Left ventricle myocardium inferior (tissue), 1 donor: ENCODE measurements at regions not wholly inside any gene's neighbourhood (a gene's known extent, or its start where the extent isn't known, plus 50 kb on each side); places are given as distances from the start of the nearest gene placed in this dataset.
"Not testable (repeated sequence)": the region's sequence is repeated elsewhere in the genome, so short reads cannot be mapped to it uniquely, and the experiment has no call there.

Experiments
- DNase-seq: peaks from one replicate; pipeline ENCODE4 v3.0.0-alpha.2; 2020
- H3K27ac ChIP-seq: fragments of 200-600 bp; replicated peaks from 2 replicates; pipeline ENCODE4 v1.8.0; 2021
- H3K27me3 ChIP-seq: fragments of 200-600 bp; 2 replicates; pipeline ENCODE4 v1.8.0; 2021; ENCODE audit warnings: low read depth
- H3K36me3 ChIP-seq: fragments of 200-600 bp; 2 replicates; pipeline ENCODE4 v1.8.0; 2021
- H3K4me1 ChIP-seq: fragments of 200-600 bp; 2 replicates; pipeline ENCODE4 v1.8.0; 2021
- H3K4me3 ChIP-seq: fragments of 200-600 bp; 2 replicates; pipeline ENCODE4 v1.8.0; 2021; ENCODE audit warnings: mild to moderate bottlenecking, moderate library complexity
- H3K9me3 ChIP-seq: fragments of 200-600 bp; replicated peaks from 2 replicates; pipeline ENCODE4 v1.8.0; 2021
- intact Hi-C: fragments of 100-400 bp; cut with micrococcal nuclease; formaldehyde crosslinking; loops from one replicate; pipeline ENCODE4 v1.11.0; 2022
- TF ChIP-seq, protein P1 (sequence below): fragments of 200-600 bp; IDR thresholded peaks from 2 replicates; pipeline ENCODE4 v1.8.0; 2021; ENCODE audit warnings: antibody characterized with exemption, mild to moderate bottlenecking, borderline replicate concordance
- donor health status: DM: no; HTN: yes; CAD: no; lungs with severe emphysema.

DNA sequence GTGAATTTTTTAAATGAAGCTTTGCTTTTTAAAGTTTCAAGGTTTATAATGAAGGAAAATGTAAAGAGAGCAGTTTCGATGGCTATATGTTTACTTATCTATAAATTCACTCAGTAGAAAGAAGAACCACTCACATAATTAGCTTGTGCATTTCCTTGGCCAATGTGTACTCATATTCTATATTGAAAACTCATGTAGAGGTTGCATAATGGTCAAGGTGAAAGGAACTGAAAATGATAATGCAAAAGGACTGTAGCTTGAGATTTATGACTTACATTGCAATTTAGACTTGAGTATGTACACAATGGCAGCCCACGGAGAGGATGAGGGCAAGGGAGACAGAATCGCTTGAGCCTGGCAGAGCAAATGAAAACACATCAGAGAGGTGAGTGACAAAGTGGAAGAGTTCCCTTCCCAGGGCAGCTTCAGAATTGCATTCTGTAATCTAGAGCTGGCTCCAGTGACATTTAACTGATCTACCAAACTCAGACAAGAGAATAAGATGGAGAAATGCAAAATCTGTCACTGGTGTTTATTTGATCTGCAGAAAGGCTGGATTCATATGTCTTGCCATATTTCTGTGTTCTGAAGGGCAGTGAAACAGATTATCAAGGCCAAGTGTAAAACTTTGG is 191.8 kb downstream of the TMEM200A start:
- Histone ChIP-seq H3K4me3 (no peak overlapping the region), H3K4me1 (no peaks in the 10 kb centered on the region), H3K9me3 (no peaks in the 10 kb centered on the region), H3K27ac (no peak overlapping the region), H3K27me3 (peaks cover 3% of the 10 kb centered on the region), H3K36me3 (no peaks in the 10 kb centered on the region)
- DNase-seq: no peak
- intact Hi-C loops: no loop called here
- TF ChIP-seq, protein P1, sequence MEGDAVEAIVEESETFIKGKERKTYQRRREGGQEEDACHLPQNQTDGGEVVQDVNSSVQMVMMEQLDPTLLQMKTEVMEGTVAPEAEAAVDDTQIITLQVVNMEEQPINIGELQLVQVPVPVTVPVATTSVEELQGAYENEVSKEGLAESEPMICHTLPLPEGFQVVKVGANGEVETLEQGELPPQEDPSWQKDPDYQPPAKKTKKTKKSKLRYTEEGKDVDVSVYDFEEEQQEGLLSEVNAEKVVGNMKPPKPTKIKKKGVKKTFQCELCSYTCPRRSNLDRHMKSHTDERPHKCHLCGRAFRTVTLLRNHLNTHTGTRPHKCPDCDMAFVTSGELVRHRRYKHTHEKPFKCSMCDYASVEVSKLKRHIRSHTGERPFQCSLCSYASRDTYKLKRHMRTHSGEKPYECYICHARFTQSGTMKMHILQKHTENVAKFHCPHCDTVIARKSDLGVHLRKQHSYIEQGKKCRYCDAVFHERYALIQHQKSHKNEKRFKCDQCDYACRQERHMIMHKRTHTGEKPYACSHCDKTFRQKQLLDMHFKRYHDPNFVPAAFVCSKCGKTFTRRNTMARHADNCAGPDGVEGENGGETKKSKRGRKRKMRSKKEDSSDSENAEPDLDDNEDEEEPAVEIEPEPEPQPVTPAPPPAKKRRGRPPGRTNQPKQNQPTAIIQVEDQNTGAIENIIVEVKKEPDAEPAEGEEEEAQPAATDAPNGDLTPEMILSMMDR: no peak

DNA sequence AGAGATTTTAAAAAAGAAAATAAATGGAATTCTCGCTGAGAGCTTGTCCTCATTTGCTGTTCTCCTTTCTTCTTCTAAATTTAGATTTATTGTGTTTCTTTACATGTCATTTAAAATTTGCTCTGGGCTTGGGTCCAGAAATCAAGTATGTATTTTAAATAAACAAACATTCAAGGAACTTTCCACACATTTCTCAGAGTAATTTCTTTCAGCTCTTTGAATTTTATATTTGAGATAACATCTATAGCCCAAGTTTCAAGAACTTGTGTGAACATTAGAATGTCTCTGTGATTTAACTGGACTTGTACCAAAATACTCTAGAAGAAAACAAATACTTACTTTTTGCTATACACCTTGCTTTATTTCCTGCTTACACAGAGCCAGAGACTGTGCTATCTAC is 192.3 kb downstream of the TMEM200A start:
- intact Hi-C loops: no loop called here
- no peak for DNase-seq
- Histone ChIP-seq H3K4me1 (no peaks in the 10 kb centered on the region), H3K27me3 (peaks cover 3% of the 10 kb centered on the region), H3K9me3 (no peaks in the 10 kb centered on the region), H3K36me3 (no peaks in the 10 kb centered on the region), H3K4me3 (no peak overlapping the region), H3K27ac (no peak overlapping the region)
- TF ChIP-seq, protein P1: no peak

DNA sequence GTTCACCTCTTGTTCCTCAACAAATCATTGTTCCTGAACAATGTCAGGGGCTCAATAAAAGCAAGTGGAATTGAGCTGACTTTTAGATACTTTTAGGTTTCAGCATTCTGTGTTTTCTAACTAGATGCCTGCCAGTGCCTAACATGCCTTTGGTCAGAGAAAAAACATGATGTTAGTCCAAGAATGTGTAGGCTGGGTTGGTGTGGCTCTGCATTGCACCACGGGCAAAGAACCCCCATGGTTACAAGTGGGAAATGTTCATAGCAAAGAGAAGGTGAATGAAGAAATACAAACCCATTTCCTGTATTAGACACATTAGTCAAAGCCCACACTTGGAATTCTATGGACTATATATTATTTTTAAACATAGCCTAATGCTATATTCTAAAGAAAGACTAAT is 193.3 kb downstream of the TMEM200A start:
- Histone ChIP-seq H3K4me1 (no peaks in the 10 kb centered on the region), H3K9me3 (no peaks in the 10 kb centered on the region), H3K4me3 (no peak overlapping the region), H3K27ac (no peak overlapping the region), H3K27me3 (peaks cover 3% of the 10 kb centered on the region), H3K36me3 (no peaks in the 10 kb centered on the region)
- intact Hi-C loops: no loop called here
- TF ChIP-seq, protein P1: no peak
- no peak for DNase-seq

DNA sequence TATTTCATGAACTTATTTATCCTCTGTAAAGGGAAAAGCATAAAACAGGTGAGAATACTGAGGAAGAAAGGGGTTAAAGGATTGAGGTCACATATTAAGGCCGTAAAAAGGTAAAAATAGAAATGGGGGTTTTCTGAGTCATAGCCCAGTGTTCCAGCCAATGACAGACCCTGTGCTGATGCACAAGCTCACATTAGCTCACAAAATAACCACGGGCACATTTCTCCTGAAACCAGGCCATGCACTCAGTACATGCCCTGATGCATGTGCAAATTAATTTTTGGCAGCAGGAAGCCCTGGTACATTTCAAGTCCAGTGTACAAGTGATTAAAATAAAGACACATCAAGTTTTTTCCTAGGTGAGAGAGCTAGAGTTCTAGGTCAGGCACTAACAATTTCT is 194.4 kb downstream of the TMEM200A start:
- no peaks in the 10 kb centered on the region for H3K9me3 ChIP-seq
- no peak overlapping the region for H3K27ac ChIP-seq
- H3K4me3 ChIP-seq: no peak overlapping the region
- H3K36me3 ChIP-seq: no peaks in the 10 kb centered on the region
- TF ChIP-seq, protein P1: no peak
- peaks cover 3% of the 10 kb centered on the region for H3K27me3 ChIP-seq
- DNase-seq: no peak
- intact Hi-C loops: no loop called here
- H3K4me1 ChIP-seq: no peaks in the 10 kb centered on the region

DNA sequence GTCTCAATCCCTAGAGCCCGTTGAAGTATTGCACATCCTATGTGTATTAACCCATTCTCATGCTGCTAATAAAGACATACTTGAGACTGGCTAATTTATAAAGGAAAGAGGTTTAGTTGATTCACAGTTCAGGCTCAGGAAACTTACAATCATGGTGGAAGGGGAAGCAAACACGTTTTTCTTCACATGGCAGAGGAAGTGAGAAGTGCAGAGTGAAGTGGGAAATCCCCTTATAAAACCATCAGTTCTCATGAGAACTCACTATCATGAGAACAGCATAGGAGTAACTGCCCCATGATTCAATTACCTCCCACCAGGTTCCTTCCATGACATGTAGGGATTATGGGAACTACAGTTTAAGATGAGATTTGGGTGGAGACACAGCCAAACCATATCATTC is 195.3 kb downstream of the TMEM200A start:
- H3K9me3 ChIP-seq, DNase-seq, intact Hi-C loops, H3K27me3 ChIP-seq, H3K4me3 ChIP-seq, H3K27ac ChIP-seq, H3K4me1 ChIP-seq, H3K36me3 ChIP-seq: not testable (repeated sequence)

DNA sequence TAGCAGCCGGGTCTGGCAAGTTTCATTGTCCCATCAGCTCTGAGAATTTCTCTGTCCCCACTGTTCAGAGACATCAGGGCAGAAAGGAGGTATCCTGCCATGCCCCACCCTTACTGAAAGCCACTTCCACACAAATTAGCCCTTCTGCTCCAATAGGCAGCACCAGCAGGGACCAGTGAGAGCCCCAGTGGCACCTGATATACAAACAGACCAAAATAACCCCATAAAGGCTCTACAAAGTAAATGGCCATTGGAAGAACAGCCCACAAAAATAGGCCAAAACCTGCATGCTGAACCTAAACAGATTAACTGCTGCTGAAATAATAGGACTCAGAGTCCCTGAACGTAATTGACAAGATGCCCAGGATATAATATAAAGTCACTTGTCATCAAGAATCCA is 199.9 kb downstream of the TMEM200A start:
- Histone ChIP-seq H3K36me3 (no peaks in the 10 kb centered on the region), H3K4me1 (no peaks in the 10 kb centered on the region), H3K9me3 (peaks cover 2% of the 10 kb centered on the region), H3K27me3 (peaks cover 3% of the 10 kb centered on the region), H3K27ac (no peak overlapping the region), H3K4me3 (no peak overlapping the region)
- intact Hi-C loops: no loop called here
- TF ChIP-seq, protein P1: no peak
- no peak for DNase-seq
